ENCODE measurements at regions not wholly inside any gene's neighbourhood (a gene's known extent, or its start where the extent isn't known, plus 50 kb on each side); places are given as distances from the start of the nearest gene placed in this dataset.

DNA sequence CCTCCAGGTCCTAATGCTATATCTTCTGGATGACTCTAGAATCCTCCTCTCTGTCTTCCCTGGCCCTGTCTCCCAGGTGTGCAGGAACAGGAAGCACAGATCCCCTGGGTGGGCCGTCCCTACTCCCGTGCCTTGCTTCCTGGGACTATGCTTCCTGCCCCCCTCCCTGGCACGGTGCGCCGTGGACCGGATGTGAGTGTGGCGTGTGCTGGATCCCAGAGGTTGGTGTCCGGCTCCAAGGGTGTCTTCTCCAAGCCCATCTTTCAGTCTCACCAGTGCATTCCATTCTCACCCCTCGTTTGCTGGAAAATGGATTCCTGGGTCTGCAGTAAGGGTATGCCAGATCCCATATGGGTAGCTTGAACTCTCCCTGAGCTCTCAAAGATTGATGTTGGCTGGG lies 144.4 kb upstream of the TWIST2 start:
- Histone ChIP-seq H2AFZ (ENCODE audit: low read length) (no peak overlapping the region), H3K27ac (ENCODE audit: low read length) (no peak overlapping the region), H3K36me3 (ENCODE audit: insufficient read depth, low read length) (no peaks in the 10 kb centered on the region), H3K27me3 (ENCODE audit: low read length) (no peaks in the 10 kb centered on the region), H4K20me1 (ENCODE audit: insufficient read depth, low read depth, low read length) (no peaks in the 10 kb centered on the region), H3K4me1 (ENCODE audit: low read length) (no peaks in the 10 kb centered on the region), H3K9me2 (replicated peaks; ENCODE audit: insufficient read depth, low read length) (no peaks in the 10 kb centered on the region), H3K9ac (ENCODE audit: low read length) (no peak overlapping the region), H3K79me2 (ENCODE audit: low read length) (no peaks in the 10 kb centered on the region), H3K4me3 (ENCODE audit: low read length) (no peak overlapping the region), H3K4me2 (ENCODE audit: low read depth, low read length, poor library complexity, severe bottlenecking) (no peak overlapping the region), H3K9me3 (ENCODE audit: low read length) (no peaks in the 10 kb centered on the region)
- no peak for DNase-seq

DNA sequence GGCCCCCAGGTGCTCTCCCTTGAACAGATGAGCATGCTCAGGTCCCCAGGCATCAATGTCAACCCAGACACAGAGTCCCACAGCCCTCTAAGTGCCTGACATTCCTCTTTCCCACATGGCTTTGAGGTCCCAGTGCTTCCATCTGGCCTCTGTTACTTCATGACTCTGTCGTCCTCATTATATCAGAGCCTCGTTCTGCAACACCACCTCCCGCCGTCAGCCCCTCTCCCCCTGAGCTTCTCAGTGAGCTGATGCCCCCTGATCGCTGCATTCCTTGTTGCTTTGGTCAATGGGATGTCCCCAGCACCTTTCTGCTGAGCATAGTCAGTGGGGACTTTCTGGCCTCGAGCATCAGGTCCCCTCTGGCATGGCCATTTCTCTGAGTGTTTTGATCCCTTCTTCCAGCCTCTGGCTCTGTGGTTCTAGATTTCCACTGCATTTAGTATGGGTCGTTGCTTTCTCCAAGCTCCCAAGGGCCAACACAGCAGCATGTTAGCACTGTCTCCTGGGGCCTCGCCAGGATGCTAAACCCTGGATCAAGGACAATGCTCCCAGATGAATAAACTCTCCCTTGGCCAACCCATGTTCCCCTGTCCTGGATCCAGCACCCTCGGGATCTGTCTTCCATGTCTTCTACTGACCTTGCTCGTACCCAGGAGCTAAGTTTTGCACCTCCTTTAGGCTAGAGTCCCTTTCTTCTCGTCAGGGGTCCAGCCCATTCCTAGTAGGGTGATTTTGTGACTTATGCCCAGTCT lies 143.2 kb upstream of the TWIST2 start:
- Histone ChIP-seq H3K27me3 (ENCODE audit: low read length) (no peaks in the 10 kb centered on the region), H3K27ac (ENCODE audit: low read length) (no peak overlapping the region), H3K9me2 (replicated peaks; ENCODE audit: insufficient read depth, low read length) (no peaks in the 10 kb centered on the region), H3K4me2 (ENCODE audit: low read depth, low read length, poor library complexity, severe bottlenecking) (no peak overlapping the region), H3K9me3 (ENCODE audit: low read length) (no peaks in the 10 kb centered on the region), H3K79me2 (ENCODE audit: low read length) (no peaks in the 10 kb centered on the region), H3K9ac (ENCODE audit: low read length) (no peak overlapping the region), H4K20me1 (ENCODE audit: insufficient read depth, low read depth, low read length) (no peaks in the 10 kb centered on the region), H3K36me3 (ENCODE audit: insufficient read depth, low read length) (no peaks in the 10 kb centered on the region), H2AFZ (ENCODE audit: low read length) (no peak overlapping the region), H3K4me3 (ENCODE audit: low read length) (no peak overlapping the region), H3K4me1 (ENCODE audit: low read length) (no peaks in the 10 kb centered on the region)
- DNase-seq: no peak

- no peak overlapping the region for H3K27ac ChIP-seq (ENCODE audit: low read length)
- H3K27me3 ChIP-seq (ENCODE audit: low read length): no peaks in the 10 kb centered on the region
- no peaks in the 10 kb centered on the region for H3K79me2 ChIP-seq (ENCODE audit: low read length)
- H3K36me3 ChIP-seq (ENCODE audit: insufficient read depth, low read length): no peaks in the 10 kb centered on the region
- no peaks in the 10 kb centered on the region for H3K4me1 ChIP-seq (ENCODE audit: low read length)
- DNase-seq: no peak
- H4K20me1 ChIP-seq (ENCODE audit: insufficient read depth, low read depth, low read length): no peaks in the 10 kb centered on the region
- no peak overlapping the region for H3K9ac ChIP-seq (ENCODE audit: low read length)
- no peaks in the 10 kb centered on the region for H3K9me3 ChIP-seq (ENCODE audit: low read length)
- H3K9me2 ChIP-seq (replicated peaks; ENCODE audit: insufficient read depth, low read length): no peaks in the 10 kb centered on the region
- H3K4me2 ChIP-seq (ENCODE audit: low read depth, low read length, poor library complexity, severe bottlenecking): no peak overlapping the region
- H3K4me3 ChIP-seq (ENCODE audit: low read length): no peak overlapping the region
- H2AFZ ChIP-seq (ENCODE audit: low read length): no peak overlapping the region
These were observed 141.7 kb upstream of the TWIST2 start for GRCh38 chr2:238706163-238706562.

DNA sequence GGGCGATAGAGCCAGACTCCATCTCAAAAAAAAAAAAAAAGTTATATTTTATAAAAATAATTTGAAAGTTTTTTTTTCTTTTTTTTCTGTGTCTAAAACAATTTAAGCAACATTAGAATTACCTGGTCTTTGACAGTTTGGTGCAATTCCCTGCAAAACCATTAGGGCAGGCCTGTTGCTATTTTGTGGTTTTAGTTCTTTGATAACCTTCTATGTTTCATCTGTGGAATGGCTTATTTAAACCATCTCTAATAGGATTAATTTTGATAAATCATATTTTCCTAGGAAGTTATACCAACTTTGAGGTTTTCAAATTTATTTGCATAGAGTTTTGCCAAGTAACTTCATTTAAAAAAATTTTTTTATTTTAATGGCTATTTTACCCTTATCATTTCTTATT lies 141.2 kb upstream of the TWIST2 start:
- Histone ChIP-seq H3K4me3 (ENCODE audit: low read length) (no peak overlapping the region), H3K9me3 (ENCODE audit: low read length) (no peaks in the 10 kb centered on the region), H3K79me2 (ENCODE audit: low read length) (no peaks in the 10 kb centered on the region), H3K27ac (ENCODE audit: low read length) (no peak overlapping the region), H3K4me1 (ENCODE audit: low read length) (no peaks in the 10 kb centered on the region), H3K9ac (ENCODE audit: low read length) (no peak overlapping the region), H4K20me1 (ENCODE audit: insufficient read depth, low read depth, low read length) (no peaks in the 10 kb centered on the region), H3K27me3 (ENCODE audit: low read length) (no peaks in the 10 kb centered on the region), H3K9me2 (replicated peaks; ENCODE audit: insufficient read depth, low read length) (no peaks in the 10 kb centered on the region), H2AFZ (ENCODE audit: low read length) (no peak overlapping the region), H3K4me2 (ENCODE audit: low read depth, low read length, poor library complexity, severe bottlenecking) (no peak overlapping the region), H3K36me3 (ENCODE audit: insufficient read depth, low read length) (no peaks in the 10 kb centered on the region)
- DNase-seq: no peak

DNA sequence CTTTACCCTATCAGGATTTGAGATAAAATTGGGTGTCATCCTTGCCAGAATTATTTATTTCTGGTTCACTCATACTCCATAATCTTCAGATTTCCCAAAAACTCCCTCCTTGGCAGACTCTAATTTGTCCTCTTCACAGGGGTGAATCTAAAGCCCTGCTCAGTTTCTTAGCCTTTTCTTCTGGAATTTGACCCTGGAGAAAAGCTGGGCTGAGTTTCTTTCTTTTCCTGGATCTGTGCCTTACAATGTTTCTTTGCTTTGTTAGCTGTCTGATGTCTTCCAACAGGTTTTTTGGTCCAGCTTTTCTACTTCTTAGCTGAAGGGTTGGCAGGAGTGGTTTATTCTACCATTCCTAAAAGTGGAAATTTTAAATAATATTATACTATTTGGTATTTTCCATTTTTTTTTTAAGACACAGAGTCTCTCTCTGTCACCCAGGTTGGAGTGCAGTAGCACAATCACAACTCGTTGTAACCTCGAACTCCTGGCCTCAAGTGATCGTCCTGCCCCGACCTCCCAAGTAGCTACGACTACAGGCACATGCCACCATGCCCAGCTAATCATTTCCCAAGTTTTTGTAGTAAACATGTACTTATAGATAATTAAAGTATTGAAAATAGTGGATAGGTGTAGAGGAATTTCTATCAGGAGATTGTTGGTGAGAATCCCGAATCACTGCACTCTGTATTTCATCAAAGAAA lies 138.4 kb upstream of the TWIST2 start:
- DNase-seq: no peak
- no peaks in the 10 kb centered on the region for H3K9me3 ChIP-seq (ENCODE audit: low read length)
- H3K4me2 ChIP-seq (ENCODE audit: low read depth, low read length, poor library complexity, severe bottlenecking): no peak overlapping the region
- no peaks in the 10 kb centered on the region for H3K36me3 ChIP-seq (ENCODE audit: insufficient read depth, low read length)
- no peak overlapping the region for H2AFZ ChIP-seq (ENCODE audit: low read length)
- no peak overlapping the region for H3K27ac ChIP-seq (ENCODE audit: low read length)
- no peaks in the 10 kb centered on the region for H3K9me2 ChIP-seq (replicated peaks; ENCODE audit: insufficient read depth, low read length)
- H3K27me3 ChIP-seq (ENCODE audit: low read length): no peaks in the 10 kb centered on the region
- H3K79me2 ChIP-seq (ENCODE audit: low read length): no peaks in the 10 kb centered on the region
- H3K4me1 ChIP-seq (ENCODE audit: low read length): no peaks in the 10 kb centered on the region
- H3K9ac ChIP-seq (ENCODE audit: low read length): no peak overlapping the region
- H3K4me3 ChIP-seq (ENCODE audit: low read length): no peak overlapping the region
- H4K20me1 ChIP-seq (ENCODE audit: insufficient read depth, low read depth, low read length): no peaks in the 10 kb centered on the region

DNA sequence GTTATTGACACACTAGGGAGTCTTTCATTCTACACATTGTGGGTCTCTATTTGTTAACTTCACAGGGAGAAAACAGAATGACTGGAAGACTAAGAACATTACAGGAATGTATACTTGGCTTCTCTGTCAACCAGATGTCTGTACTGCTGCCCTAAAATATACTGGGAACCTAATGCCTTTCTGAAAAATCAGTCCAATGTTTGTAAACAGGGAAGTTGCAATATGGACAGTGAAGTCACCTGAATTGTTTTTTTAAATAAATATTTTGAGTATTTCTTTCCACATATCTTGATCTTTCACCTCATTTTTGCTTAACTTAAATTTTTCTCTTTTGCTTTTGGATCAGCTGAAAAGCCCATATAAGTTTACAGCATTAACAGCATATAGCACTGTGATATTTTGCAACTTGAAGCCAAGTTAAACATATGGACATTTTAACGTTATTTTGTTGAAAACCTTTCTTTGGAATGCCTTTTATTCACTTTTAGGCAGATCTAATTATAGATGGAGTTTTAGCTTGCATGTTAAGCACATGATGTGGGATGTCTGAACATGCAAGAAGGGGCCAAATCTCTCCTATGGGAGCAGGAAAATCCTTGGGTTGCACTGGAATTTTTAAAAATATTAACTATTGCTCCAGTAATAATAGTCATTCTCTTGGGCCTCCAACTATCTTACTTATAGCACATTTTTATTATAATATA lies 137.7 kb upstream of the TWIST2 start:
- Histone ChIP-seq H3K9me2 (replicated peaks; ENCODE audit: insufficient read depth, low read length) (no peaks in the 10 kb centered on the region), H3K36me3 (ENCODE audit: insufficient read depth, low read length) (no peaks in the 10 kb centered on the region), H3K4me1 (ENCODE audit: low read length) (no peaks in the 10 kb centered on the region)

DNA sequence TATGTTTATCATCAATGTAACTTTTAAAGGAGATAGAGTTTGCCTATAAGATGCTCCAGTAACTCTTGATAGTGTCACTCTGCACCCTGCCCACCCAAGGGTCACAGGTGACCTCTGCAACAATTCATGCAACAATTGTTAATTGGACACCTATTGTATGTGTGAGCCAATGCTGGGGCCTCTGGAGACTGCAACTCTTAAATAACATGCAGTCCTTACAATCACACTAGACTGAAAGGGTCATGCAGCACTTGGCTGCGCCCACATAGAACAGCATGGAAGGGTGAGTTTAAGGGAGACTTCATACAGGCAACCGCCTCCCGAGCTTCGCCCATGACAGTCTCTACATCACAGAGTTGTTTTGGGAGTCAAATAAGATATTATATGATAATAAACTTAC lies 137.1 kb upstream of the TWIST2 start:
- Histone ChIP-seq H3K4me1 (ENCODE audit: low read length) (no peaks in the 10 kb centered on the region), H3K9me2 (replicated peaks; ENCODE audit: insufficient read depth, low read length) (no peaks in the 10 kb centered on the region)

More for the DNA sequence above, 137.7 kb upstream of the TWIST2 start:
- Histone ChIP-seq H3K9ac (ENCODE audit: low read length) (no peak overlapping the region), H3K4me2 (ENCODE audit: low read depth, low read length, poor library complexity, severe bottlenecking) (no peak overlapping the region), H3K4me3 (ENCODE audit: low read length) (no peak overlapping the region), H4K20me1 (ENCODE audit: insufficient read depth, low read depth, low read length) (no peaks in the 10 kb centered on the region), H2AFZ (ENCODE audit: low read length) (no peak overlapping the region), H3K27me3 (ENCODE audit: low read length) (no peaks in the 10 kb centered on the region), H3K9me3 (ENCODE audit: low read length) (no peaks in the 10 kb centered on the region), H3K27ac (ENCODE audit: low read length) (no peak overlapping the region), H3K79me2 (ENCODE audit: low read length) (no peaks in the 10 kb centered on the region)
- no peak for DNase-seq

GRCh38 chr2:238711346-238711745 lies 136.5 kb upstream of the TWIST2 start:
- Histone ChIP-seq H3K9me3 (ENCODE audit: low read length) (no peaks in the 10 kb centered on the region), H3K9ac (ENCODE audit: low read length) (no peak overlapping the region), H3K4me1 (ENCODE audit: low read length) (no peaks in the 10 kb centered on the region), H3K4me3 (ENCODE audit: low read length) (no peak overlapping the region), H3K9me2 (replicated peaks; ENCODE audit: insufficient read depth, low read length) (no peaks in the 10 kb centered on the region), H3K4me2 (ENCODE audit: low read depth, low read length, poor library complexity, severe bottlenecking) (no peak overlapping the region), H3K27ac (ENCODE audit: low read length) (no peak overlapping the region), H3K79me2 (ENCODE audit: low read length) (no peaks in the 10 kb centered on the region), H3K36me3 (ENCODE audit: insufficient read depth, low read length) (no peaks in the 10 kb centered on the region), H3K27me3 (ENCODE audit: low read length) (no peaks in the 10 kb centered on the region), H2AFZ (ENCODE audit: low read length) (no peak overlapping the region), H4K20me1 (ENCODE audit: insufficient read depth, low read depth, low read length) (no peaks in the 10 kb centered on the region)
- DNase-seq: no peak

More for the DNA sequence above, 137.1 kb upstream of the TWIST2 start:
- no peak overlapping the region for H3K9ac ChIP-seq (ENCODE audit: low read length)
- H3K27me3 ChIP-seq (ENCODE audit: low read length): no peaks in the 10 kb centered on the region
- no peak for DNase-seq
- H2AFZ ChIP-seq (ENCODE audit: low read length): no peak overlapping the region
- no peaks in the 10 kb centered on the region for H3K36me3 ChIP-seq (ENCODE audit: insufficient read depth, low read length)
- H4K20me1 ChIP-seq (ENCODE audit: insufficient read depth, low read depth, low read length): no peaks in the 10 kb centered on the region
- H3K9me3 ChIP-seq (ENCODE audit: low read length): no peaks in the 10 kb centered on the region
- no peak overlapping the region for H3K27ac ChIP-seq (ENCODE audit: low read length)
- H3K79me2 ChIP-seq (ENCODE audit: low read length): no peaks in the 10 kb centered on the region
- H3K4me3 ChIP-seq (ENCODE audit: low read length): no peak overlapping the region
- no peak overlapping the region for H3K4me2 ChIP-seq (ENCODE audit: low read depth, low read length, poor library complexity, severe bottlenecking)

Measured in Karpas-422 (cell line).